ENCODE measurements at regions not wholly inside any gene's neighbourhood (a gene's known extent, or its start where the extent isn't known, plus 50 kb on each side); places are given as distances from the start of the nearest gene placed in this dataset.

GRCh38 chr21:31416465-31416864 is 72.4 kb upstream of the TIAM1 start:
- WGBS (ENCODE audit: insufficient coverage, low coverage, missing lambda C conversion rate): 2% methylated on average over 2 of the region's 2 CpGs
- no peaks in the 10 kb centered on the region for H3K79me2 ChIP-seq (ENCODE audit: control insufficient read depth, insufficient read depth, low read length)
- H3K36me3 ChIP-seq (ENCODE audit: control insufficient read depth, insufficient read depth, low read length): no peaks in the 10 kb centered on the region
- ChIA-PET POLR2A (interaction anchor here (0.6 kb wide), 1 partner anchor 118 kb away, joined by 4 read pairs; no protein-coding TSS in a partner anchor), CTCF (ENCODE audit: low intra/inter-chr PET ratio) (no interaction called here)
- H2AFZ ChIP-seq (ENCODE audit: low read depth, low read length): no peak overlapping the region
- intact Hi-C loops (cut with micrococcal nuclease): no loop called here
- H3K4me3 ChIP-seq: no peak overlapping the region
- no peaks in the 10 kb centered on the region for H4K20me1 ChIP-seq (replicated peaks; ENCODE audit: control insufficient read depth, insufficient read depth, low read length)
- no peaks in the 10 kb centered on the region for H3K9me3 ChIP-seq (replicated peaks; ENCODE audit: control insufficient read depth, insufficient read depth, low read depth, low read length)
- ATAC-seq (no peak), FAIRE-seq (no peak), DNase-seq (ENCODE audit: extremely low read depth in 1 of 4, low spot score in 3 of 4) (no peak)
- in situ Hi-C loops (cut with MboI): no loop called here
- no peaks in the 10 kb centered on the region for H3K4me1 ChIP-seq (replicated peaks in 1 of 2; ENCODE audit: control insufficient read depth in 2 of 2, insufficient read depth in 2 of 2, low read length in 2 of 2)
- H3K9ac ChIP-seq (ENCODE audit: insufficient read depth in 1 of 2, low read depth in 2 of 2, low read length in 2 of 2): no peak overlapping the region
- H3K27ac ChIP-seq (ENCODE audit: extremely low read depth, low read depth, low read length): no peak overlapping the region
- H3K4me2 ChIP-seq (ENCODE audit: insufficient read depth, low read length): no peak overlapping the region
- peak; percentile 65 for TF ChIP-seq CEBPB (tag; IDR thresholded peaks at IDR 0.05)
- TF ChIP-seq CEBPG (CRISPR knock-in tag; IDR thresholded peaks at IDR 0.05): no peak
- peak in 1 of 2 experiments; percentile 62; a peak in 3 of 4 replicates for TF ChIP-seq CEBPG (tag; conservative IDR thresholded peaks at IDR 0.05 in 1 of 2, IDR thresholded peaks at IDR 0.05 in 1 of 2)
- no peak for TF ChIP-seq ZNF449 (CRISPR knock-in tag; IDR thresholded peaks at IDR 0.05)
- TF ChIP-seq ZNF282 (CRISPR knock-in tag; IDR thresholded peaks at IDR 0.05): no peak
- H3K9me1 ChIP-seq (ENCODE audit: control insufficient read depth, insufficient read depth, low read length): no peaks in the 10 kb centered on the region
- no TSS peak for BruUV-seq (replicated peaks)
- H3K27me3 ChIP-seq (ENCODE audit: control insufficient read depth in 2 of 2, insufficient read depth in 2 of 2, low read length in 2 of 2): peaks cover 15 to 21% of the 10 kb centered on the region in 2 experiments; a peak in 3 of 5 replicates
